Liver (tissue), 8 donors: ENCODE measurements at regions not wholly inside any gene's neighbourhood (a gene's known extent, or its start where the extent isn't known, plus 50 kb on each side); places are given as distances from the start of the nearest gene placed in this dataset.

Experiments used
- DNase-seq: peaks from one replicate; pipeline ENCODE4 v3.0.0-alpha.2; 2017; ENCODE audit warnings: low spot score
- H3K27ac ChIP-seq, 2 donors: one replicate each; pipeline ENCODE4 v1.7.0; 2013; ENCODE audit warnings: inconsistent platforms in 2 of 2, low read length in 2 of 2, control low read depth in 1 of 2, low read depth in 1 of 2, mild to moderate bottlenecking in 1 of 2
- H3K27me3 ChIP-seq, 4 donors: one replicate each; pipeline versions ENCODE4 v1.6.1 to v1.7.0; 2013; ENCODE audit warnings: low read length in 3 of 4, inconsistent platforms in 1 of 4, mild to moderate bottlenecking in 1 of 4, moderate library complexity in 1 of 4; ENCODE audit not compliant: control insufficient read depth in 4 of 4, insufficient read depth in 4 of 4
- H3K36me3 ChIP-seq, 4 donors: one replicate each; pipeline versions ENCODE4 v1.6.1 to v1.7.0; 2013; ENCODE audit warnings: low read length in 3 of 4, mild to moderate bottlenecking in 3 of 4, low read depth in 1 of 4, moderate library complexity in 1 of 4; ENCODE audit not compliant: control insufficient read depth in 4 of 4, insufficient read depth in 3 of 4
- H3K4me1 ChIP-seq, 4 donors: one replicate each; pipeline versions ENCODE4 v1.6.1 to v1.7.0; 2013; ENCODE audit warnings: low read length in 3 of 4, mild to moderate bottlenecking in 3 of 4, moderate library complexity in 1 of 4; ENCODE audit not compliant: control insufficient read depth in 4 of 4, insufficient read depth in 4 of 4
- H3K4me3 ChIP-seq, 3 donors: one replicate each; pipeline versions ENCODE4 v1.6.1 to v1.7.0; 2013; ENCODE audit warnings: low read length in 3 of 3, control low read depth in 1 of 3, low read depth in 1 of 3, mild to moderate bottlenecking in 1 of 3
- H3K9ac ChIP-seq, 2 donors: one replicate each; pipeline ENCODE4 v1.7.0; 2013; ENCODE audit warnings: low read length in 2 of 2, mild to moderate bottlenecking in 2 of 2, moderate library complexity in 2 of 2, control low read depth in 1 of 2, low read depth in 1 of 2
- H3K9me3 ChIP-seq, 4 donors: one replicate each; pipeline versions ENCODE4 v1.6.1 to v1.7.0; 2013; ENCODE audit warnings: low read length in 3 of 4; ENCODE audit not compliant: control insufficient read depth in 4 of 4
- CTCF ChIP-seq: fragments of 150-350 bp; IDR thresholded peaks from 2 replicates; pipeline ENCODE4 v1.5.1; 2017; ENCODE audit warnings: improper control_type of control experiment, low read depth, low read length; ENCODE audit not compliant: missing input control
- FOXA1 ChIP-seq: IDR thresholded peaks from 2 replicates; pipeline ENCODE4 v1.6.1; 2016; ENCODE audit warnings: antibody characterized with exemption
- FOXA2 ChIP-seq: IDR thresholded peaks from 2 replicates; pipeline ENCODE4 v1.6.1; 2016; ENCODE audit warnings: antibody characterized with exemption
- GABPA ChIP-seq, 2 donors: IDR thresholded peaks in 1 of 2; conservative IDR thresholded peaks in 1 of 2; 2 replicates each; pipeline ENCODE4 v1.6.1; 2016; ENCODE audit warnings: antibody characterized with exemption in 2 of 2, mild to moderate bottlenecking in 1 of 2, moderate library complexity in 1 of 2
- HNF4A ChIP-seq, 2 donors: conservative IDR thresholded peaks; 2 replicates each; pipeline ENCODE4 v1.6.1; 2016; ENCODE audit warnings: antibody characterized with exemption in 2 of 2, mild to moderate bottlenecking in 2 of 2
- JUND ChIP-seq, 2 donors: IDR thresholded peaks; 2 replicates each; pipeline ENCODE4 v1.6.1; 2016; ENCODE audit warnings: antibody characterized with exemption in 2 of 2
- RAD21 ChIP-seq, 2 donors: IDR thresholded peaks; 2 replicates each; pipeline ENCODE4 v1.6.1; 2016; ENCODE audit warnings: antibody characterized with exemption in 2 of 2, mild to moderate bottlenecking in 2 of 2
- REST ChIP-seq: IDR thresholded peaks from 2 replicates; pipeline ENCODE4 v1.6.1; 2016; ENCODE audit warnings: antibody characterized with exemption, mild to moderate bottlenecking
- RXRA ChIP-seq, 2 donors: IDR thresholded peaks; 2 replicates each; pipeline ENCODE4 v1.6.1; 2017 to 2018; ENCODE audit warnings: antibody characterized with exemption in 2 of 2, mild to moderate bottlenecking in 1 of 2
- SP1 ChIP-seq: IDR thresholded peaks from 2 replicates; pipeline ENCODE4 v1.6.1; 2018; ENCODE audit warnings: antibody characterized with exemption, mild to moderate bottlenecking
- TAF1 ChIP-seq: conservative IDR thresholded peaks from 2 replicates; pipeline ENCODE4 v1.6.1; 2016; ENCODE audit warnings: antibody characterized with exemption, mild to moderate bottlenecking
- YY1 ChIP-seq: IDR thresholded peaks from 2 replicates; pipeline ENCODE4 v1.6.1; 2016; ENCODE audit warnings: antibody characterized with exemption, mild to moderate bottlenecking
- ZBTB33 ChIP-seq: IDR thresholded peaks from 2 replicates; pipeline ENCODE4 v1.6.1; 2016; ENCODE audit warnings: antibody characterized with exemption
- WGBS: extraction: QIAGEN DNeasy Blood & Tissue Kit; methylation state at CpG from one replicate; pipeline ENCODE4 v1.1.7; 2013; 5-methylcytosine and 5-hydroxymethylcytosine counted together
- TF ChIP-seq, protein P1 (sequence below): IDR thresholded peaks from 2 replicates; pipeline ENCODE4 v1.6.1; 2016; ENCODE audit warnings: antibody characterized with exemption
- TF ChIP-seq, protein P2 (sequence below): IDR thresholded peaks from 2 replicates; pipeline ENCODE4 v1.6.1; 2016; ENCODE audit warnings: antibody characterized with exemption
- donor health status: healthy.
- donor health status: healthy.
- donor health status: healthy.
- donor health status: healthy.
- donor health status: healthy.

- Histone ChIP-seq H3K4me3 (no peak overlapping the region), H3K9me3 (no peaks in the 10 kb centered on the region), H3K9ac (no peak overlapping the region), H3K4me1 (no peaks in the 10 kb centered on the region), H3K36me3 (no peaks in the 10 kb centered on the region), H3K27me3 (no peaks in the 10 kb centered on the region), H3K27ac (no peak overlapping the region)
- DNase-seq = no peak
- WGBS = 90% methylated on average over 6 of the region's 6 CpGs
- no peak for TF ChIP-seq JUND (IDR thresholded peaks at IDR 0.05)
Measured at GRCh38 chr6:159532155-159532554, 160.9 kb downstream of the SOD2 start.

DNA sequence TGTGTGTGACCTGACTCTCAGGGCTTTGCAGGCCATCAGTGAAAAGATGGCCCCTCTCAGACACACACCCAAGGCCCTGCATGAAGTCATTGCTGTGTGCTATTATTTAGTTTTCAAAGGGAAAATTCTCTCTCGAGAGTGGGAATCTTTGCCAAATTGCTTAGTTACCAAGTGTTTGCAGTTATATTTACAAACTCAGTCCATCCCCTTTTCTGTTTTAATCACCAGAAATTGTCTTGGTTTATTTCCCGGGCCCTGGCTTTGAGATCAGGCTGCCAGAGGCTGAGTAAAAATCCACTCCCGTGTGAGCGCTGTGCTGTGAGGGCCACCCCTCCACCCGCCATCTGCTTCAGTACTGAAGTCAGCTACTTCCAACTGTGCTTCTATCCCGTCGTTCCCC, 163.1 kb downstream of the SOD2 start:
- Histone ChIP-seq H3K4me1 (no peaks in the 10 kb centered on the region), H3K27me3 (no peaks in the 10 kb centered on the region), H3K9me3 (no peaks in the 10 kb centered on the region), H3K9ac (no peak overlapping the region), H3K4me3 (no peak overlapping the region), H3K27ac (no peak overlapping the region), H3K36me3 (no peaks in the 10 kb centered on the region)
- DNase-seq = no peak
- TF ChIP-seq REST (no peak), FOXA1 (no peak), RAD21 (IDR thresholded peaks at IDR 0.05) (no peak), JUND (IDR thresholded peaks at IDR 0.05) (no peak), CTCF (no peak), YY1 (no peak), FOXA2 (no peak)
- TF ChIP-seq, protein P1, sequence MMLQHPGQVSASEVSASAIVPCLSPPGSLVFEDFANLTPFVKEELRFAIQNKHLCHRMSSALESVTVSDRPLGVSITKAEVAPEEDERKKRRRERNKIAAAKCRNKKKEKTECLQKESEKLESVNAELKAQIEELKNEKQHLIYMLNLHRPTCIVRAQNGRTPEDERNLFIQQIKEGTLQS = no peak
- TF ChIP-seq, protein P2, sequence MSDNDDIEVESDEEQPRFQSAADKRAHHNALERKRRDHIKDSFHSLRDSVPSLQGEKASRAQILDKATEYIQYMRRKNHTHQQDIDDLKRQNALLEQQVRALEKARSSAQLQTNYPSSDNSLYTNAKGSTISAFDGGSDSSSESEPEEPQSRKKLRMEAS = no peak
- 80% methylated on average over 7 of the region's 7 CpGs for WGBS

DNA sequence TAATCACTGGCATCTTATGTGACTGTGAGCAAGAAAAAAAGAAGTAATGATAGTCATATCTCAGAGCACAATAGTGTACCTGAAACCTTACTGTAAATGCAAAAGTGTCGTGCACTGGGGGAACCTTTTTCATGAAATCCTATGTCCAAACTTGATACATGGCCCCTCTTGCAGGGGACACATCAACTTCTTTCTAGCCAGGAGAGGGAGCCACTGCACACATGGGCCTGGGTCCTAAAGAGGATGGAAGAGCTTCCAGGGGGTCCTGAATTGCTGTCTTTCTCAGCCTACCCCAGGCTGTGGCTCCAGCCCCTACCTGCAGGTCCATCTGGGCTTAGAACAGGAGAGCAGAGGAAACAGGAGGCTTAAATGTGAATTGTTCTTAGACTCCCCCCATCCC, 165.7 kb downstream of the SOD2 start:
- Histone ChIP-seq H3K9ac (no peak overlapping the region), H3K27ac (no peak overlapping the region), H3K9me3 (no peaks in the 10 kb centered on the region), H3K27me3 (no peaks in the 10 kb centered on the region), H3K4me3 (no peak overlapping the region), H3K36me3 (no peaks in the 10 kb centered on the region), H3K4me1 (no peaks in the 10 kb centered on the region)
- DNase-seq = no peak
- 98% methylated on average over 1 of the region's 1 CpG for WGBS
- TF ChIP-seq HNF4A (conservative IDR thresholded peaks at IDR 0.05) (no peak), GABPA (IDR thresholded peaks at IDR 0.05 in 1 of 2, conservative IDR thresholded peaks at IDR 0.05 in 1 of 2) (no peak), YY1 (no peak), ZBTB33 (no peak), FOXA2 (no peak), TAF1 (no peak), SP1 (no peak), CTCF (no peak), JUND (IDR thresholded peaks at IDR 0.05) (no peak), RXRA (IDR thresholded peaks at IDR 0.05) (no peak)
- TF ChIP-seq, protein P2 = no peak
